GM23248 (cell line): ENCODE measurements at regions not wholly inside any gene's neighbourhood (a gene's known extent, or its start where the extent isn't known, plus 50 kb on each side); places are given as distances from the start of the nearest gene placed in this dataset.

Source experiments
- EZH2 ChIP-seq: fragments of 200-600 bp; sonication (generic); IDR thresholded peaks from 2 replicates; pipeline ENCODE4 v1.6.1; 2018; ENCODE audit warnings: antibody characterized with exemption, mild to moderate bottlenecking; ENCODE audit not compliant: insufficient read depth, poor library complexity, severe bottlenecking
- EZH2phosphoT487 ChIP-seq: fragments of 200-600 bp; sonication (generic); IDR thresholded peaks from 2 replicates; pipeline ENCODE4 v1.6.1; 2018; ENCODE audit warnings: antibody characterized with exemption, moderate library complexity, mild to moderate bottlenecking, low read depth; ENCODE audit not compliant: insufficient read depth

- TF ChIP-seq EZH2phosphoT487 (no peak), EZH2 (no peak)
Measured at GRCh38 chr2:16462958-16463357, 202.7 kb downstream of the CYRIA start.
